ENCODE measurements at regions not wholly inside any gene's neighbourhood (a gene's known extent, or its start where the extent isn't known, plus 50 kb on each side); places are given as distances from the start of the nearest gene placed in this dataset.

DNA sequence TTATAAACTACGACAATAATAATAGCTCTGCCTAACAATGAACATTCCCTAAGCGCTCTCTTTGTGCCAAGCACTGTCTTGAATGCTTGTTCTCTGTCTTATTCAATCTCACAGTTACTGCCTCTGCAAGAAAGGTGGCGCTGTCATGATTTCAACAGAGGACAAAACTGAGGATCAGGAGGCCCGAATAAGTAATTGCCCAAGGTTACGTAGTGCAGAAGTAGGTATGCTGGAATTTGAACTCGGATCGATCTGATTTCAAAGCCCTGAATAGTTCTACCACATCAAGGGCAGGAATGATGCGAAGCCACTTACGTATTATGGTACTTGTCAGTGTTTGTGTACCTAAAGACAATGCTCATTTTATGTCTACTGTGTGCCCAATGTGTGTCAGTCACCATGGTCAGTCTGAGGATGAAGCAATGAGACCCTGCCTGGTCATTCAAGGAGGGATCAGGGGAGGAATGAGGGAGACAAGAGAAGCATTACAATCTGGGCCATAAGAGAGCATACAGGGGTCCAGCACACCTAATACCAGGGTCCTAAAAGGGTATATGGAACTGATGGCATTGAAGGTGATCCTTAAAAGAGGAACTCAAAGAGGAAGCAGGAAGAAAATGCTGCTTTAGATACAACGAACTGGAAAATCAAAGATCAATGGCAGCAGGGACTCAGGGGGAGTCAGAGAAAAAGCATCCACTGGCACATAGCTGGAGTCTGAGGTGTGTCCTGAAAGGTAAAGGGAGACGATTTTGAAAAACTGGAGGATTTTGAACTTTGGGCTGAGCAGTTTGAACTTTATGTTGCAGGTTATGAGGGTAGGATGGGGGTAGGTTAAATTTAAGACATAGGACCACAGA lies 389.2 kb downstream of the PLPP3 start (continued):
- TF ChIP-seq, protein P1, sequence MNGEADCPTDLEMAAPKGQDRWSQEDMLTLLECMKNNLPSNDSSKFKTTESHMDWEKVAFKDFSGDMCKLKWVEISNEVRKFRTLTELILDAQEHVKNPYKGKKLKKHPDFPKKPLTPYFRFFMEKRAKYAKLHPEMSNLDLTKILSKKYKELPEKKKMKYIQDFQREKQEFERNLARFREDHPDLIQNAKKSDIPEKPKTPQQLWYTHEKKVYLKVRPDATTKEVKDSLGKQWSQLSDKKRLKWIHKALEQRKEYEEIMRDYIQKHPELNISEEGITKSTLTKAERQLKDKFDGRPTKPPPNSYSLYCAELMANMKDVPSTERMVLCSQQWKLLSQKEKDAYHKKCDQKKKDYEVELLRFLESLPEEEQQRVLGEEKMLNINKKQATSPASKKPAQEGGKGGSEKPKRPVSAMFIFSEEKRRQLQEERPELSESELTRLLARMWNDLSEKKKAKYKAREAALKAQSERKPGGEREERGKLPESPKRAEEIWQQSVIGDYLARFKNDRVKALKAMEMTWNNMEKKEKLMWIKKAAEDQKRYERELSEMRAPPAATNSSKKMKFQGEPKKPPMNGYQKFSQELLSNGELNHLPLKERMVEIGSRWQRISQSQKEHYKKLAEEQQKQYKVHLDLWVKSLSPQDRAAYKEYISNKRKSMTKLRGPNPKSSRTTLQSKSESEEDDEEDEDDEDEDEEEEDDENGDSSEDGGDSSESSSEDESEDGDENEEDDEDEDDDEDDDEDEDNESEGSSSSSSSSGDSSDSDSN (CRISPR knock-in tag; IDR thresholded peaks at IDR 0.05): peak; percentile 57
- TF ChIP-seq, protein P2, sequence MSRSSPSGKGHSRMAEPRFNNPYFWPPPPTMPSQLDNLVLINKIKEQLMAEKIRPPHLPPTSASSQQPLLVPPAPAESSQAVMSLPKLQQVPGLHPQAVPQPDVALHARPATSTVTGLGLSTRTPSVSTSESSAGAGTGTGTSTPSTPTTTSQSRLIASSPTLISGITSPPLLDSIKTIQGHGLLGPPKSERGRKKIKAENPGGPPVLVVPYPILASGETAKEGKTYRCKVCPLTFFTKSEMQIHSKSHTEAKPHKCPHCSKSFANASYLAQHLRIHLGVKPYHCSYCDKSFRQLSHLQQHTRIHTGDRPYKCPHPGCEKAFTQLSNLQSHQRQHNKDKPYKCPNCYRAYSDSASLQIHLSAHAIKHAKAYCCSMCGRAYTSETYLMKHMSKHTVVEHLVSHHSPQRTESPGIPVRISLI (CRISPR knock-in tag; IDR thresholded peaks at IDR 0.05; ENCODE audit: borderline replicate concordance): peak; percentile 68; the same call in 1 of the 2 replicates
- TF ChIP-seq SNRNP70 (IDR thresholded peaks at IDR 0.05; ENCODE audit: low read depth, low read length) (no peak), ZSCAN29 (CRISPR knock-in tag; conservative IDR thresholded peaks at IDR 0.05) (peak; percentile 78; the same call in 1 of the 2 replicates), ZFP82 (CRISPR knock-in tag; IDR thresholded peaks at IDR 0.05; ENCODE audit: borderline replicate concordance) (no peak), KLF15 (CRISPR knock-in tag; IDR thresholded peaks at IDR 0.05; ENCODE audit: borderline replicate concordance) (no peak), CEBPB (IDR thresholded peaks at IDR 0.05; ENCODE audit: borderline replicate concordance, low read depth, low read length) (peak; percentile 96), KAT7 (CRISPR knock-in tag; IDR thresholded peaks at IDR 0.05; ENCODE audit: borderline replicate concordance) (peak; percentile 83), ZNF234 (CRISPR knock-in tag; conservative IDR thresholded peaks at IDR 0.05) (no peak), ZNF777 (CRISPR knock-in tag; IDR thresholded peaks at IDR 0.05) (no peak), ZNF224 (CRISPR knock-in tag; IDR thresholded peaks at IDR 0.05) (no peak), RFXANK (CRISPR knock-in tag; IDR thresholded peaks at IDR 0.05) (0 out of 2 replicates have a peak, but pooled peaks have one; percentile 22), CEBPG (CRISPR knock-in tag; IDR thresholded peaks at IDR 0.05) (peak; percentile 91), MBD4 (IDR thresholded peaks at IDR 0.05; ENCODE audit: borderline replicate concordance, low read length) (peak; percentile 88), TBP (CRISPR knock-in tag; IDR thresholded peaks at IDR 0.05) (no peak)
- TF ChIP-seq, protein P3, sequence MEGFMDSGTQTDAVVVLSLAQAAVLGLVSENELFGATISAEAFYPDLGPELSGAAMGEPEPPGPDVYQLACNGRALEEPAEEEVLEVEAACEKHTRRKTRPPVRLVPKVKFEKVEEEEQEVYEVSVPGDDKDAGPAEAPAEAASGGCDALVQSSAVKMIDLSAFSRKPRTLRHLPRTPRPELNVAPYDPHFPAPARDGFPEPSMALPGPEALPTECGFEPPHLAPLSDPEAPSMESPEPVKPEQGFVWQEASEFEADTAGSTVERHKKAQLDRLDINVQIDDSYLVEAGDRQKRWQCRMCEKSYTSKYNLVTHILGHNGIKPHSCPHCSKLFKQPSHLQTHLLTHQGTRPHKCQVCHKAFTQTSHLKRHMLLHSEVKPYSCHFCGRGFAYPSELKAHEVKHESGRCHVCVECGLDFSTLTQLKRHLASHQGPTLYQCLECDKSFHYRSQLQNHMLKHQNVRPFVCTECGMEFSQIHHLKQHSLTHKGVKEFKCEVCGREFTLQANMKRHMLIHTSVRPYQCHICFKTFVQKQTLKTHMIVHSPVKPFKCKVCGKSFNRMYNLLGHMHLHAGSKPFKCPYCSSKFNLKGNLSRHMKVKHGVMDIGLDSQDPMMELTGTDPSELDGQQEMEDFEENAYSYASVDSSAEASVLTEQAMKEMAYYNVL (CRISPR knock-in tag; IDR thresholded peaks at IDR 0.05; ENCODE audit: borderline replicate concordance): peak; percentile 77; the same call in 1 of the 2 replicates
- TF ChIP-seq, protein P4, sequence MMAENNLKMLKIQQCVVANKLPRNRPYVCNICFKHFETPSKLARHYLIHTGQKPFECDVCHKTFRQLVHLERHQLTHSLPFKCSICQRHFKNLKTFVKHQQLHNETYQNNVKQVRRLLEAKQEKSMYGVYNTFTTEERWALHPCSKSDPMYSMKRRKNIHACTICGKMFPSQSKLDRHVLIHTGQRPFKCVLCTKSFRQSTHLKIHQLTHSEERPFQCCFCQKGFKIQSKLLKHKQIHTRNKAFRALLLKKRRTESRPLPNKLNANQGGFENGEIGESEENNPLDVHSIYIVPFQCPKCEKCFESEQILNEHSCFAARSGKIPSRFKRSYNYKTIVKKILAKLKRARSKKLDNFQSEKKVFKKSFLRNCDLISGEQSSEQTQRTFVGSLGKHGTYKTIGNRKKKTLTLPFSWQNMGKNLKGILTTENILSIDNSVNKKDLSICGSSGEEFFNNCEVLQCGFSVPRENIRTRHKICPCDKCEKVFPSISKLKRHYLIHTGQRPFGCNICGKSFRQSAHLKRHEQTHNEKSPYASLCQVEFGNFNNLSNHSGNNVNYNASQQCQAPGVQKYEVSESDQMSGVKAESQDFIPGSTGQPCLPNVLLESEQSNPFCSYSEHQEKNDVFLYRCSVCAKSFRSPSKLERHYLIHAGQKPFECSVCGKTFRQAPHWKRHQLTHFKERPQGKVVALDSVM (CRISPR knock-in tag; IDR thresholded peaks at IDR 0.05): 0 out of 2 replicates have a peak, but pooled peaks have one; percentile 29
- TF ChIP-seq, protein P5, sequence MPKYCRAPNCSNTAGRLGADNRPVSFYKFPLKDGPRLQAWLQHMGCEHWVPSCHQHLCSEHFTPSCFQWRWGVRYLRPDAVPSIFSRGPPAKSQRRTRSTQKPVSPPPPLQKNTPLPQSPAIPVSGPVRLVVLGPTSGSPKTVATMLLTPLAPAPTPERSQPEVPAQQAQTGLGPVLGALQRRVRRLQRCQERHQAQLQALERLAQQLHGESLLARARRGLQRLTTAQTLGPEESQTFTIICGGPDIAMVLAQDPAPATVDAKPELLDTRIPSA (CRISPR knock-in tag; IDR thresholded peaks at IDR 0.05; ENCODE audit: borderline replicate concordance): no peak
- TF ChIP-seq, protein P6, sequence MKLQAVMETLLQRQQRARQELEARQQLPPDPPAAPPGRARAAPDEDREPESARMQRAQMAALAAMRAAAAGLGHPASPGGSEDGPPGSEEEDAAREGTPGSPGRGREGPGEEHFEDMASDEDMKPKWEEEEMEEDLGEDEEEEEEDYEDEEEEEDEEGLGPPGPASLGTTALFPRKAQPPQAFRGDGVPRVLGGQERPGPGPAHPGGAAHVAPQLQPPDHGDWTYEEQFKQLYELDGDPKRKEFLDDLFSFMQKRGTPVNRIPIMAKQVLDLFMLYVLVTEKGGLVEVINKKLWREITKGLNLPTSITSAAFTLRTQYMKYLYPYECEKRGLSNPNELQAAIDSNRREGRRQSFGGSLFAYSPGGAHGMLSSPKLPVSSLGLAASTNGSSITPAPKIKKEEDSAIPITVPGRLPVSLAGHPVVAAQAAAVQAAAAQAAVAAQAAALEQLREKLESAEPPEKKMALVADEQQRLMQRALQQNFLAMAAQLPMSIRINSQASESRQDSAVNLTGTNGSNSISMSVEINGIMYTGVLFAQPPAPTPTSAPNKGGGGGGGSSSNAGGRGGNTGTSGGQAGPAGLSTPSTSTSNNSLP (IDR thresholded peaks at IDR 0.05; ENCODE audit: low read depth, low read length): peak; percentile 98
